Panc1 (cell line): ENCODE measurements at regions not wholly inside any gene's neighbourhood (a gene's known extent, or its start where the extent isn't known, plus 50 kb on each side); places are given as distances from the start of the nearest gene placed in this dataset.

ENCODE experiments used
- POLR2AphosphoS5 ChIP-seq: IDR thresholded peaks from 2 replicates; pipeline ENCODE4 v1.6.1; 2012; ENCODE audit warnings: mild to moderate bottlenecking, low read depth, low read length, moderate library complexity
- TCF7L2 ChIP-seq: IDR thresholded peaks from 2 replicates; pipeline ENCODE4 v1.6.1; 2011; ENCODE audit warnings: mild to moderate bottlenecking, low read depth, low read length, inconsistent platforms
- TF ChIP-seq, protein P1 (sequence below): fragments of 450-650 bp; IDR thresholded peaks from 2 replicates; pipeline ENCODE4 v1.5.1; 2017; ENCODE audit warnings: mild to moderate bottlenecking
- TF ChIP-seq, protein P2 (sequence below), 2 experiments: IDR thresholded peaks; 2 replicates each; pipeline ENCODE4 v1.6.1; 2011 to 2012; ENCODE audit warnings: low read depth in 2 of 2, control low read depth in 1 of 2, low read length in 1 of 2, mild to moderate bottlenecking in 1 of 2, moderate library complexity in 1 of 2; ENCODE audit not compliant: insufficient read depth in 1 of 2

DNA sequence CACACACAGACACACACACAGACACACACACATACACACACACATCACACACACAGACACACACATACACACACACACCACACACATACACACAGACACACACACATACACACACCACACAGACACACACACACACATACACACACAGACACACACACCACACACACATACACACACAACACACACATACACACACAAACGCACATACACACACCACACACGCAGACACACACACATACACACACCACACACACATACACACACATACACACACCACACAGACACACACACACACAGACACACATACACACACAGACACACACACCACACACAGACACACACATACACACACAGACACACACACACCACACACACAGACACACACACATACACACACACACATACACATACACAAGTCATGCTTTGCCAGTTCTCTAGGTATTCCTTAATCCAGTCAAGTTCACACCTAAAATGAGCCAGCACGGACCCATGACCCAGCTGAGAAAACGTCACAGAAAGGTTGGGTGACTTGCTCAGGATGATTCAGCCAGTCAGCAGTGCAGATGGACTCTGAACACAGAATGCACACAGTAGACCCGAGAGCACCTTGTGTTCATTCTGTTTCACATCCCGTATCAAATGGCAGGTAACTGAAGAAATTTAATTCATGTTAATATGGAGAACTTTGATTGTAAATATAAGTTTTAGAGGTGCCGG lies 746.4 kb downstream of the MTRR start:
- TF ChIP-seq, protein P1, sequence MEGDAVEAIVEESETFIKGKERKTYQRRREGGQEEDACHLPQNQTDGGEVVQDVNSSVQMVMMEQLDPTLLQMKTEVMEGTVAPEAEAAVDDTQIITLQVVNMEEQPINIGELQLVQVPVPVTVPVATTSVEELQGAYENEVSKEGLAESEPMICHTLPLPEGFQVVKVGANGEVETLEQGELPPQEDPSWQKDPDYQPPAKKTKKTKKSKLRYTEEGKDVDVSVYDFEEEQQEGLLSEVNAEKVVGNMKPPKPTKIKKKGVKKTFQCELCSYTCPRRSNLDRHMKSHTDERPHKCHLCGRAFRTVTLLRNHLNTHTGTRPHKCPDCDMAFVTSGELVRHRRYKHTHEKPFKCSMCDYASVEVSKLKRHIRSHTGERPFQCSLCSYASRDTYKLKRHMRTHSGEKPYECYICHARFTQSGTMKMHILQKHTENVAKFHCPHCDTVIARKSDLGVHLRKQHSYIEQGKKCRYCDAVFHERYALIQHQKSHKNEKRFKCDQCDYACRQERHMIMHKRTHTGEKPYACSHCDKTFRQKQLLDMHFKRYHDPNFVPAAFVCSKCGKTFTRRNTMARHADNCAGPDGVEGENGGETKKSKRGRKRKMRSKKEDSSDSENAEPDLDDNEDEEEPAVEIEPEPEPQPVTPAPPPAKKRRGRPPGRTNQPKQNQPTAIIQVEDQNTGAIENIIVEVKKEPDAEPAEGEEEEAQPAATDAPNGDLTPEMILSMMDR: no peak
- TF ChIP-seq POLR2AphosphoS5 (no peak), TCF7L2 (no peak)
- TF ChIP-seq, protein P2, sequence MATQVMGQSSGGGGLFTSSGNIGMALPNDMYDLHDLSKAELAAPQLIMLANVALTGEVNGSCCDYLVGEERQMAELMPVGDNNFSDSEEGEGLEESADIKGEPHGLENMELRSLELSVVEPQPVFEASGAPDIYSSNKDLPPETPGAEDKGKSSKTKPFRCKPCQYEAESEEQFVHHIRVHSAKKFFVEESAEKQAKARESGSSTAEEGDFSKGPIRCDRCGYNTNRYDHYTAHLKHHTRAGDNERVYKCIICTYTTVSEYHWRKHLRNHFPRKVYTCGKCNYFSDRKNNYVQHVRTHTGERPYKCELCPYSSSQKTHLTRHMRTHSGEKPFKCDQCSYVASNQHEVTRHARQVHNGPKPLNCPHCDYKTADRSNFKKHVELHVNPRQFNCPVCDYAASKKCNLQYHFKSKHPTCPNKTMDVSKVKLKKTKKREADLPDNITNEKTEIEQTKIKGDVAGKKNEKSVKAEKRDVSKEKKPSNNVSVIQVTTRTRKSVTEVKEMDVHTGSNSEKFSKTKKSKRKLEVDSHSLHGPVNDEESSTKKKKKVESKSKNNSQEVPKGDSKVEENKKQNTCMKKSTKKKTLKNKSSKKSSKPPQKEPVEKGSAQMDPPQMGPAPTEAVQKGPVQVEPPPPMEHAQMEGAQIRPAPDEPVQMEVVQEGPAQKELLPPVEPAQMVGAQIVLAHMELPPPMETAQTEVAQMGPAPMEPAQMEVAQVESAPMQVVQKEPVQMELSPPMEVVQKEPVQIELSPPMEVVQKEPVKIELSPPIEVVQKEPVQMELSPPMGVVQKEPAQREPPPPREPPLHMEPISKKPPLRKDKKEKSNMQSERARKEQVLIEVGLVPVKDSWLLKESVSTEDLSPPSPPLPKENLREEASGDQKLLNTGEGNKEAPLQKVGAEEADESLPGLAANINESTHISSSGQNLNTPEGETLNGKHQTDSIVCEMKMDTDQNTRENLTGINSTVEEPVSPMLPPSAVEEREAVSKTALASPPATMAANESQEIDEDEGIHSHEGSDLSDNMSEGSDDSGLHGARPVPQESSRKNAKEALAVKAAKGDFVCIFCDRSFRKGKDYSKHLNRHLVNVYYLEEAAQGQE (IDR thresholded peaks at IDR 0.05; ENCODE audit: insufficient read depth in 1 of 2, low read depth in 2 of 2, low read length in 1 of 2): no peak
